HFF-Myc (cell line): ENCODE measurements at regions not wholly inside any gene's neighbourhood (a gene's known extent, or its start where the extent isn't known, plus 50 kb on each side); places are given as distances from the start of the nearest gene placed in this dataset.

Experiments used
- DNase-seq: peaks from one replicate; pipeline ENCODE4 v3.0.0-alpha.2; 2011; ENCODE audit warnings: low read depth; ENCODE audit errors: extremely low read depth
- H3K4me3 ChIP-seq: replicated peaks from 2 replicates; pipeline ENCODE4 v1.5.1; 2011; ENCODE audit warnings: low read depth, mild to moderate bottlenecking, control low read depth, low read length
- TF ChIP-seq, protein P1 (sequence below): IDR thresholded peaks from 2 replicates; pipeline ENCODE4 v1.5.1; 2012; ENCODE audit warnings: mild to moderate bottlenecking, low read depth, low read length, control low read depth; ENCODE audit errors: missing control alignments

DNA sequence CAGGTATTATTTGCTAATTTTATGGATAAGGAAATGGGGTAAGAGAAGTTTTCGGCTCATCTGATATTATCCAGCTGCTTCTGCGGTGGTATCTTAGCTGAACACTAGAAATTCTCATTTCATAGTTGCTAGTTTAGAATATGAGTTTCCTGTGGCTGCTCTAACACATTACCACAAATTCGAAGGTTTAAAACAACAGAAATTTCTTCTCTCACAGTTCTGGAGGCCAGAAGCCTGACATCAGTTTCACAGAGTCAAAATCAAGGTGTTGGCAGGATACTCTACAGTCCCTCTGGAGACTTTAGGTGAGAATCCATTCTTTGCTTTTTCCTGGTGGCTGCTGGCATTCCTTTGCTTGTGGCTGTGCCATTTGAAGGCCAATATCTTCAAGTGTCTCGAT is 205.9 kb downstream of the PTEN start:
- no peak overlapping the region for H3K4me3 ChIP-seq
- TF ChIP-seq, protein P1, sequence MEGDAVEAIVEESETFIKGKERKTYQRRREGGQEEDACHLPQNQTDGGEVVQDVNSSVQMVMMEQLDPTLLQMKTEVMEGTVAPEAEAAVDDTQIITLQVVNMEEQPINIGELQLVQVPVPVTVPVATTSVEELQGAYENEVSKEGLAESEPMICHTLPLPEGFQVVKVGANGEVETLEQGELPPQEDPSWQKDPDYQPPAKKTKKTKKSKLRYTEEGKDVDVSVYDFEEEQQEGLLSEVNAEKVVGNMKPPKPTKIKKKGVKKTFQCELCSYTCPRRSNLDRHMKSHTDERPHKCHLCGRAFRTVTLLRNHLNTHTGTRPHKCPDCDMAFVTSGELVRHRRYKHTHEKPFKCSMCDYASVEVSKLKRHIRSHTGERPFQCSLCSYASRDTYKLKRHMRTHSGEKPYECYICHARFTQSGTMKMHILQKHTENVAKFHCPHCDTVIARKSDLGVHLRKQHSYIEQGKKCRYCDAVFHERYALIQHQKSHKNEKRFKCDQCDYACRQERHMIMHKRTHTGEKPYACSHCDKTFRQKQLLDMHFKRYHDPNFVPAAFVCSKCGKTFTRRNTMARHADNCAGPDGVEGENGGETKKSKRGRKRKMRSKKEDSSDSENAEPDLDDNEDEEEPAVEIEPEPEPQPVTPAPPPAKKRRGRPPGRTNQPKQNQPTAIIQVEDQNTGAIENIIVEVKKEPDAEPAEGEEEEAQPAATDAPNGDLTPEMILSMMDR = no peak
- no peak for DNase-seq

DNA sequence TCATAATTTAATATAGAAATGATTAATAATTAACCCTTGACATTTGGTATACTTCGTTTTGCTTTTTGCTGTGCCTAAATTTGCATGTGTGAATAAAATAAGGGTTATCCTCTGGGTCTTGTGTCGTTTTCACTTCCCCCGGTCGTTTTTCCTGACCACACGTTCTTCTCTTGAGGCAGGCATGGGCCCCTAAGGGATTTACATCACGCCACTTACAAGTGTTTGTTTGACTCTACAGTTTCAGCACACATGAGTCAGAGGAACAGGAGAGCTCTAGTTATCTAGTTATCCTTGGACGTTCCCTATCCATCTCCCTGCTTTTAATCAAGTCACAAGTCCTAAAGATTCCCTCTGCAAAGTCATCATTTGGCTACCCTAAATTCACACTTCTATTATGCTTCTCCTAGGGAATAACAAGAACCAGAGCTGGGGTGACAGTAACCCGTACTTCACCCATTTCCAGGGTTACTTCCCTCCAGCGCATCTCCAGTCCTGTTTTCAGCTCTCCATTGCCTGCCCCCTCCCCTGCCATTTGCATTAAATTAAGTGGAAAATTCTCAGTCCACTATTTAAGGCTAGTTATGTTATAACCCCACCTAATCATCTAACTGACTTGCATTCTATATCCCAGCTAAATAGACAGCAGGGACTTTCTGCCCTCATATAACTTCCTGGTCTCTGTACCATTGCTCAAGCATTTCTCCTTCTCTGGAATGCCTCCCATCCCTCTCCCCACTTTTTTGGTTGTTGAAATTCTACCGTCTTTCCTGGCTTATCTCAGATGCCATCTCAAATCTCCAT is 206.9 kb downstream of the PTEN start:
- no peak for DNase-seq
- H3K4me3 ChIP-seq = no peak overlapping the region
- TF ChIP-seq, protein P1 = no peak

DNA sequence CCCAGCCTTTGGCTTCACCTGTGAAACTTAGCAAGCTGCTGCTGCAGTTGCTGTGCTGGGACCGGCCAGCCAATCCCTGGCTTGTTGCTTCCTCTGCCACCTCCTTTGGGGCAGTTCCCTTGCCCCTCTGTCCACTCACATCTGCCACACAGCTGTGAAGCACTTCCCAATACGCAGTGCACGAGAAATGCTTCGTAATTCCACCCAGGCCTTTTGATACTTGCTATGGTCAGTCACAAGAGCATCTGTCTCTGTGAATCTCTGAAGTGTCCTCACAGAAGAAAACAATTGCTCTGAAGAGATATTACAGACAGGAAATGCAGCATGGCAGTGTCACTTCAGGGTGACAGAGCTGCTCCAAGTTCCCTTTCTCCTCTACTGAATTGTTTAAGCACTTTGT is 208.5 kb downstream of the PTEN start:
- DNase-seq = peak; percentile 59
- H3K4me3 ChIP-seq = no peak overlapping the region
- TF ChIP-seq, protein P1 = no peak

DNA sequence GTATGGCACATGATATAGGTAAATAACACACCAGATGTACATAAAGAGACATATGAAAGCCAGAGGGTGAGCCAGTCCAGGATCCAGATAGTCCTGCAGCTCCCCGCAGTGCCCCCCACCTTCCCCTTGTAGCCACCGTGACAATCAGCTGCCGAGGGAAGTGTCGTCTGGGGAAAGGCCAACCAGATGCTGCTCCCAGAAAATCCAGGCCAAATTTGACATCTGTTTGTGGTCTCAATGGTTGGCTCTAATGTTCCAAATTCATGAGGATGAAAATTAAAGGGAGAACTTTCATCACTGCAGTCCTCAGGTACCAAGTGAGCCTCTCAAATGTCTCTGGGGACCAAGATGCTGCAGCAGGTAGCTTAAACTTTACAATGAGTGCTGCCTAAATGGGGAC is 210.3 kb downstream of the PTEN start:
- TF ChIP-seq, protein P1 = no peak
- no peak overlapping the region for H3K4me3 ChIP-seq
- DNase-seq = no peak

DNA sequence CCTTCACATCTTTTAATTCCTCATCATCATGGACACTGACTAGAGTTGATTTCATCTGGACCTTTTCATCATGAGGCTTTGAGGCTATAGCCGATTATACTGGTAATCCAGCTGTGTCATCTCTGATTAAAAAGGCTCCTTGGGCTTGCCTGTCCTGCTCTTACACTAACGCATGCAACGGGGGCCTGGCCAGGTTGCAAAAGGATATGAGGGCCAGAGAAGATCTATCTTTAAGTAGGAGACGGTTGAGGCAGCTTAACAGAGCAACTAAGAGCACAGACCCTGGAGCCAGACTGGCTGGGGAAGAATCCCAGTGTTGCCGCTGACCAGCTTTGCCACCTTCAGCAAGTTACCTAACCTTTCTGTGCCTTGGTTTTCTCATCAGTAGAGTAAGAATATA is 211.5 kb downstream of the PTEN start:
- no peak overlapping the region for H3K4me3 ChIP-seq
- DNase-seq = no peak
- TF ChIP-seq, protein P1 = no peak

DNA sequence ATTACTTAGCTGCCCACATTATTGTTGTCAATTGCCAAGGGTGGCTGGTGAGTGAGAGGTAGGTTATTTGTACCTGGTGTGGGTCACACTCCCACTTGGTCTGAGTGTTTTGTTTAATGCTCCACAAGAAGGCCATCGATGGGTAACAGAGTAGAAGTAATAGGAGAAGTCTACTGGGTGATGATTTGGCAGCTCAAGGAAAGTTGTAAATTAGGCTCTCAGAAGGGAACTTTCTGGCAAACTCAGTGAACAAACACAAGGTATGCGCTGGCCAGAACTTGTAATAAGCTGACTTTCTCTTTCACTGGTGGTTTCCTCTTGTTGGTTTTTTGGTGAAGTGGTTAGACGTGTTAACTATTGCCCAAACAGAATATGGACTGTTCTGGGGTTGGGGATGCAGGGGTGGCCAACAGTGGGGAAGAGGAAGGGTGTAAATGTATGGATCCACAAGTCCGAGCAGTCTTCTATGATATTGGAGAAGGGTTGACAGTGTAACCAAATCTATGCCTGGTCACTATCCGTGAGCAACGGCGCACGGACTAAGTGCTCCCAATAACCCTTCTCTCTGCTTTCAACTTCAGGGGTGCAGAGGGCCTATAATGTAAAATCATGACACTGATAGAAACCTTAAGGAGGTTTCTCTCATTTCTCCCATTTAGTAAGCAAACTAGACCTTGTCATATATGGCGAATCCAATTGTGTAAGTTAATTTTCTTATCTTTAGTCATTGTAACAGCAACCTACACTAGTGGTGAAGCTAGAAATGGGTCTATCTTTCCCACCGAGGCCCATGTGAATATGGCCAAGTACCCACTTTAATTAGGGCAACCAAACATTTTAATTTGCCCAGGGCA is 212.8 kb downstream of the PTEN start:
- DNase-seq = no peak
- H3K4me3 ChIP-seq = no peak overlapping the region
- TF ChIP-seq, protein P1 = no peak
